ENCODE measurements at regions not wholly inside any gene's neighbourhood (a gene's known extent, or its start where the extent isn't known, plus 50 kb on each side); places are given as distances from the start of the nearest gene placed in this dataset.

- Histone ChIP-seq H3K9me3 (no peaks in the 10 kb centered on the region), H3K27me3 (no peaks in the 10 kb centered on the region), H3K4me3 (no peak overlapping the region), H3K4me1 (ENCODE audit: insufficient read depth) (no peaks in the 10 kb centered on the region), H3K36me3 (no peaks in the 10 kb centered on the region), H3K27ac (no peak overlapping the region)
- TF ChIP-seq EP300 (IDR thresholded peaks at IDR 0.05) (no peak), POLR2A (IDR thresholded peaks at IDR 0.05) (no peak), CTCF (IDR thresholded peaks at IDR 0.05) (no peak)
- no peak for DNase-seq
- intact Hi-C loops (cut with DNase I) = no loop called here
- 85 to 90% (median 86%) methylated on average over 3 of the region's 3 CpGs for WGBS, 3 donors
Measured at GRCh38 chr20:12715991-12716680, 292.6 kb upstream of the SPTLC3 start.

GRCh38 chr20:12717061-12717460 is 291.7 kb upstream of the SPTLC3 start:
- H3K27me3 ChIP-seq = no peaks in the 10 kb centered on the region
- DNase-seq = no peak
- H3K9me3 ChIP-seq = no peaks in the 10 kb centered on the region
- H3K36me3 ChIP-seq = no peaks in the 10 kb centered on the region
- no peak for TF ChIP-seq POLR2A (IDR thresholded peaks at IDR 0.05)
- no peaks in the 10 kb centered on the region for H3K4me1 ChIP-seq (ENCODE audit: insufficient read depth)
- no peak overlapping the region for H3K27ac ChIP-seq
- 74 to 88% (median 85%) methylated on average over 1 of the region's 1 CpG for WGBS, 3 donors
- no peak overlapping the region for H3K4me3 ChIP-seq
- intact Hi-C loops (cut with DNase I) = no loop called here

- Histone ChIP-seq H3K27me3 (no peaks in the 10 kb centered on the region), H3K36me3 (no peaks in the 10 kb centered on the region), H3K4me1 (ENCODE audit: insufficient read depth) (no peaks in the 10 kb centered on the region), H3K4me3 (no peak overlapping the region), H3K9me3 (no peaks in the 10 kb centered on the region), H3K27ac (no peak overlapping the region)
- intact Hi-C loops (cut with DNase I) = no loop called here
- DNase-seq = no peak
- 38 to 60% (median 40%) methylated on average over 4 of the region's 4 CpGs for WGBS, 3 donors
- TF ChIP-seq EP300 (IDR thresholded peaks at IDR 0.05) = no peak
- no peak for TF ChIP-seq POLR2A (IDR thresholded peaks at IDR 0.05)
- TF ChIP-seq CTCF (IDR thresholded peaks at IDR 0.05) = no peak
Measured at GRCh38 chr20:12718619-12719018, 290.2 kb upstream of the SPTLC3 start.

- Histone ChIP-seq H3K27ac (no peak overlapping the region), H3K4me1 (ENCODE audit: insufficient read depth) (no peaks in the 10 kb centered on the region), H3K9me3 (no peaks in the 10 kb centered on the region), H3K4me3 (no peak overlapping the region), H3K27me3 (no peaks in the 10 kb centered on the region), H3K36me3 (no peaks in the 10 kb centered on the region)
- TF ChIP-seq CTCF (IDR thresholded peaks at IDR 0.05) = no peak
- no peak for TF ChIP-seq POLR2A (IDR thresholded peaks at IDR 0.05)
- no peak for DNase-seq
- WGBS, 3 donors = 47 to 63% (median 50%) methylated on average over 2 of the region's 2 CpGs
- intact Hi-C loops (cut with DNase I) = no loop called here
Measured at GRCh38 chr20:12721636-12722035, 287.1 kb upstream of the SPTLC3 start.

GRCh38 chr20:12722091-12722490 is 286.7 kb upstream of the SPTLC3 start:
- Histone ChIP-seq H3K4me3 (no peak overlapping the region), H3K9me3 (no peaks in the 10 kb centered on the region), H3K36me3 (no peaks in the 10 kb centered on the region), H3K4me1 (ENCODE audit: insufficient read depth) (no peaks in the 10 kb centered on the region), H3K27ac (no peak overlapping the region), H3K27me3 (no peaks in the 10 kb centered on the region)
- DNase-seq = no peak
- WGBS, 3 donors = 93 to 97% (median 95%) methylated on average over 1 of the region's 1 CpG
- TF ChIP-seq CTCF (IDR thresholded peaks at IDR 0.05) (no peak), POLR2A (IDR thresholded peaks at IDR 0.05) (no peak), EP300 (IDR thresholded peaks at IDR 0.05) (no peak)
- intact Hi-C loops (cut with DNase I) = no loop called here
